ENCODE measurements at regions not wholly inside any gene's neighbourhood (a gene's known extent, or its start where the extent isn't known, plus 50 kb on each side); places are given as distances from the start of the nearest gene placed in this dataset.

DNA sequence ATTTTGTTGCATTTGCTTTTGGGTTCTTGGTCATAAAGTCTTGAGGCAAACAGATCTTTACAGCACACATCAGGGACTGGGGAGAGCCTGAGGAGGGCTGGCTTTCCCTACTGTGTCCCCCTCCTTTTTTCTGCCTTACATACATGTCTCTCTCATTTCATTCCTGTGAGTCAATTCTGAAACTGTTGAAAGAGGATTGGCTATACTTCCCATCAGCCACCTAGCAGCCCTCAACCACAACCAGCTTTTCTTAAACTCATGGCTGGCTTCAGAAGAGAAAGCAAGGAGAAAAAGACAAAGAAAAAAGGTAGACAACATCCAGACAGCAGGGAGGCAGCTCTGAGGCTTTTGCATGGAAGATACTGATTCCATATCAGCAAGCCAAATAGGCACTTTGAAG, 374.8 kb upstream of the KIF2A start:
- Histone ChIP-seq H3K9me3 (no peaks in the 10 kb centered on the region), H3K27me3 (no peaks in the 10 kb centered on the region), H3K27ac (no peak overlapping the region), H3K4me3 (no peak overlapping the region), H3K36me3 (no peaks in the 10 kb centered on the region), H3K4me1 (no peaks in the 10 kb centered on the region)
- TF ChIP-seq, protein P1, sequence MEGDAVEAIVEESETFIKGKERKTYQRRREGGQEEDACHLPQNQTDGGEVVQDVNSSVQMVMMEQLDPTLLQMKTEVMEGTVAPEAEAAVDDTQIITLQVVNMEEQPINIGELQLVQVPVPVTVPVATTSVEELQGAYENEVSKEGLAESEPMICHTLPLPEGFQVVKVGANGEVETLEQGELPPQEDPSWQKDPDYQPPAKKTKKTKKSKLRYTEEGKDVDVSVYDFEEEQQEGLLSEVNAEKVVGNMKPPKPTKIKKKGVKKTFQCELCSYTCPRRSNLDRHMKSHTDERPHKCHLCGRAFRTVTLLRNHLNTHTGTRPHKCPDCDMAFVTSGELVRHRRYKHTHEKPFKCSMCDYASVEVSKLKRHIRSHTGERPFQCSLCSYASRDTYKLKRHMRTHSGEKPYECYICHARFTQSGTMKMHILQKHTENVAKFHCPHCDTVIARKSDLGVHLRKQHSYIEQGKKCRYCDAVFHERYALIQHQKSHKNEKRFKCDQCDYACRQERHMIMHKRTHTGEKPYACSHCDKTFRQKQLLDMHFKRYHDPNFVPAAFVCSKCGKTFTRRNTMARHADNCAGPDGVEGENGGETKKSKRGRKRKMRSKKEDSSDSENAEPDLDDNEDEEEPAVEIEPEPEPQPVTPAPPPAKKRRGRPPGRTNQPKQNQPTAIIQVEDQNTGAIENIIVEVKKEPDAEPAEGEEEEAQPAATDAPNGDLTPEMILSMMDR (IDR thresholded peaks at IDR 0.05), result no peak
- no peak for DNase-seq (ENCODE audit: low spot score)

DNA sequence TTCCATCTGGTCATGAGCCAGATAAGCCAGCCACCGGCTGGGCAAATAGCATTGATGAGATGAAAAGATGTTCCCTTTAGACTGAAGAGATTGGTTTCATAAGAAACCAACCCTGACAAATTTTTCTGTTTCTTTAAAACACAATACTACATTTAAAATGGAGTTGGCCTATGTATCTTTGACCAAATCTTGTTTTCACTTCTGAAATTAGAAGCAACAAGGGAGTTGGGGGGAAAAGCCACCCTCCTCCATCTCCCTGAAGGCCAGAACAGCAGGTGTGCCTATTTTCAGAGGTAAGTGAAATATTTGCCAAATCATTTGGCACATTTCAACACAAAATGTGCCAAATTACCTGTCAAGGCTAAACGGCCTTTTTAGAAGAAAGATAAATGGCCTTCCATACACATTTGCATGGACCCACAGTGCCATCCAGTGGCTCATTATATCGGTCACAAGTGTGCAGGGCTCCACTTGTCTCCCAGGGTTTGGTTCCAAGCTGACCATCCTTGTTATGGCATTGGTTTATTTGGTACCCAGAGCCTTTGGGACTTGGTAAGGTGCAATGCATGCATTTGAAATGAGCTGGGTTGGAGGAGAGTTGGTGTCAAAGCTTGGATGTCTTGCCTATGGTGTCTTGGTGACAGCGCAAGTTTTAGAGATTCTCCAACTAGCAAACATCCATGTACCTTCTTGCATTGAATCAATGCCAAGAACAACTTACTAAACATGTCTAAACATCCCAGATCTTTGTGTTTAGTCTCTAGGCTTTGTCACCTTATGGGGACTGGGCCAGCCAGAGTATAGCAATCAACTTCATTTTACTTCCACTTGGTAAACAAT, 372.0 kb upstream of the KIF2A start:
- no peaks in the 10 kb centered on the region for H3K36me3 ChIP-seq
- TF ChIP-seq, protein P1 (IDR thresholded peaks at IDR 0.05), result peak in 1 of 2 donors; percentile 73
- no peaks in the 10 kb centered on the region for H3K4me1 ChIP-seq
- no peak for DNase-seq (ENCODE audit: low spot score)
- no peak overlapping the region for H3K27ac ChIP-seq
- no peak overlapping the region for H3K4me3 ChIP-seq
- H3K27me3 ChIP-seq, result no peaks in the 10 kb centered on the region
- H3K9me3 ChIP-seq, result no peaks in the 10 kb centered on the region

DNA sequence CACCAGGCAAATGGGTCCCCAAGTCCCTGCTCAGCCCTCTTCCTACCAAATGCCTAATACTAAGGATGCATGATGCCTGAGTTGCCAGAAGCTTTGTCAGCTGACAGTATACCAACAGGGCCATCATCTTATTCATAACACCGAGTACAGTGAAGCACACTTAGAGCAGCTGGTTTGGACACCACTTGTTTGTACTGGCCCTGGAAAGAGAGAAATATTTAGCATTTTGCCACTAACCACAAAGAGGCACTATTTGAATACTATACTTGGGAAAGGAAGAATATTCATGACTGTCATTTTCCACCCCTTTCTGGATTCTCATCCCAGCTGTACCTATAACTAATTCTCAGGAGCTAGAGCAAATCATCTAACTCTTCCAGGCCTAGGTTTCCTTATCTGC, 364.4 kb upstream of the KIF2A start:
- Histone ChIP-seq H3K27me3 (no peaks in the 10 kb centered on the region), H3K4me3 (no peak overlapping the region), H3K36me3 (no peaks in the 10 kb centered on the region), H3K27ac (no peak overlapping the region), H3K9me3 (no peaks in the 10 kb centered on the region), H3K4me1 (no peaks in the 10 kb centered on the region)
- TF ChIP-seq, protein P1 (IDR thresholded peaks at IDR 0.05), result no peak
- no peak for DNase-seq (ENCODE audit: low spot score)

DNA sequence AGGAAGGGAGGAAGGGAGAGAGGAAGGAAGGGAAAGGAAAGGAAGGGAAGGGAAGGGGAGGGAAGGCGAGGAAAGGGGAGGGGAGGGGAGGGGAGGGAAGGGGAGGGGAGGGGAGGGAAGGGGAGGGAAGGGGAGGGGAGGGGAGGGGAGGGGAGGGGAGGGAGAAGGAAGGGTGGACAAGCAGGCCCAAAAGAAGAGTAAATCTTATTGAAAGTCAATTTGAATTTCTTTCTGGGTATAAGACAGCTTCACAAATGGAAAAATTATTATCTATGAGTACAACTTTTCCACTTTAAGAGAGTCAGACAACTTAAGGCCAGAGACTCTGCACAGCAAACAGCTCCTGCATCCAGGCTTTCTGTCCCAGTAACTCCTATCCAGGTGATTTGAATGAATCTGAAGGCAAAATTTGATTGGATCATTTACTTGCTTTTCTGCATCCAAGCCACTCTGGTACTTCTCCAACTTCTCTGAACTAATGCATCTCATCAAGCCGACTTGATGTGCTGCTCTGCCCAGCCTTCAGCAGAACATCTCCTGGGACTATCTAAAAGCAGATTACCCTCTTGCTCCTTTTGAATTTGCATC, 363.4 kb upstream of the KIF2A start:
- Histone ChIP-seq H3K36me3 (no peaks in the 10 kb centered on the region), H3K27me3 (no peaks in the 10 kb centered on the region), H3K4me3 (no peak overlapping the region), H3K9me3 (no peaks in the 10 kb centered on the region), H3K4me1 (no peaks in the 10 kb centered on the region), H3K27ac (no peak overlapping the region)
- TF ChIP-seq, protein P1 (IDR thresholded peaks at IDR 0.05), result no peak
- no peak for DNase-seq (ENCODE audit: low spot score)

DNA sequence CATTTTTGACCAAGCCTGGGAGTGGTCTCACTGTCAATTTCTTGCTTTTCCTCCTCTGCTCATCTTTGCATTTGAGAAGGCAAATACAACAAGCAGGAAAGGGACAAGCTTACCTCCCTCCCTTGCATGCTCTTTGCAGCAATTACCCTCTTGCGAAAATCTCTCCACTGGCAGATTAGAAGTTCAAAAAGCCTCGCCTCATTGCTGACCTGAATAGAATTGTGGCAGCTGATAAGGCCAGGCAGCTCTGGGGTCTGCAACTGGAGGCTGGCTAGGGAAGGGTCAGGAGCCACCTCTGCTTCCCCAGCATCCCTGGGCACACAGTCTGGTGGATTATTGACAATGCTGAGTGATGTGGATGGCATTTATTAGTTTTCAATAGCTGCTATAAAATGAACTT, 362.3 kb upstream of the KIF2A start:
- Histone ChIP-seq H3K27me3 (no peaks in the 10 kb centered on the region), H3K9me3 (no peaks in the 10 kb centered on the region), H3K27ac (no peak overlapping the region), H3K4me1 (no peaks in the 10 kb centered on the region), H3K36me3 (no peaks in the 10 kb centered on the region), H3K4me3 (no peak overlapping the region)
- DNase-seq (ENCODE audit: low spot score), result no peak
- TF ChIP-seq, protein P1 (IDR thresholded peaks at IDR 0.05), result no peak
